ENCODE measurements at regions not wholly inside any gene's neighbourhood (a gene's known extent, or its start where the extent isn't known, plus 50 kb on each side); places are given as distances from the start of the nearest gene placed in this dataset.

- TF ChIP-seq CTCF (IDR thresholded peaks at IDR 0.05) (no peak), EZH2 (IDR thresholded peaks at IDR 0.05) (no peak), EZH2phosphoT487 (IDR thresholded peaks at IDR 0.05) (no peak)
Measured at GRCh38 chr3:159007331-159007730, 205.5 kb downstream of the MFSD1 start.
